GM21737 (cell line): ENCODE measurements at regions not wholly inside any gene's neighbourhood (a gene's known extent, or its start where the extent isn't known, plus 50 kb on each side); places are given as distances from the start of the nearest gene placed in this dataset.

Experiments used
- ATAC-seq: cut with Tn5 transposase; IDR thresholded peaks from one replicate; pipeline ENCODE4 v1.9.1; 2021; ENCODE audit warnings: mild to moderate bottlenecking, moderate library complexity; ENCODE audit not compliant: unreplicated experiment

GRCh38 chr3:130838898-130839600, 54.8 kb upstream of the ATP2C1 start:
- no peak for ATAC-seq

- peak; percentile 66 for ATAC-seq
These were observed 54.1 kb upstream of the ATP2C1 start for GRCh38 chr3:130839813-130840212.

- ATAC-seq = no peak
These were observed 52.5 kb upstream of the ATP2C1 start for GRCh38 chr3:130841357-130841756.

- no peak for ATAC-seq
These were observed 50.4 kb upstream of the ATP2C1 start for GRCh38 chr3:130843441-130843840.
